Putamen (tissue), 1 donor: ENCODE measurements at regions not wholly inside any gene's neighbourhood (a gene's known extent, or its start where the extent isn't known, plus 50 kb on each side); places are given as distances from the start of the nearest gene placed in this dataset.
"Not testable (repeated sequence)": the region's sequence is repeated elsewhere in the genome, so short reads cannot be mapped to it uniquely, and the experiment has no call there.

Experiments
- DNase-seq: peaks from one replicate; pipeline ENCODE4 v3.0.0-alpha.2; 2016; ENCODE audit warnings: low spot score

DNA sequence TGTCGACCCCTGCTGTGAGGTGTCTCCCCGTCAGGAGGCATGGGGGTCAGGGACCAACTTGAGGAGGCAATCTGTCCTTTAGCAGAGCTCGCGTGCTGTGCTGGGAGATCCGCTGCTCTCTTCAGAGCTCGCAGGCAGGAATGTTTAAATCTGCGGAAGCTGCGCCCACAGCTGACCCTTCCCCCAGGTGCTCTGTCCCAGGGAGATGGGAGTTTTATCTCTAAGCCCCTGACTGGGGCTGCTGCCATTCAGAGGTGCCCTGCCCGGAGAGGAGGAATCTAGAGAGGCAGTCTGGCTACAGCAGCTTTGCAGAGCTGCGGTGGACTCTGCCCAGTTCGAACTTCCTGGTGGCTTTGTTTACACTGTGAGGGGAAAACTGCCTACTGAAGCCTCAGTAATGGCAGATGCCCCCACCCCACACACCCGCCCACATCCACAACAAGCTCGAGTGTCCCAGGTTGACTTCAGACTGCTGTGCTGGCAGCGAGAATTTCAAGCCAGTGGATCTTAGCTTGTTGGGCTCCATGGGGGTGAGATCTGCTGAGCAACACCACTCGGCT, 133.1 kb downstream of the CENPC start:
- not testable (repeated sequence) for DNase-seq

DNA sequence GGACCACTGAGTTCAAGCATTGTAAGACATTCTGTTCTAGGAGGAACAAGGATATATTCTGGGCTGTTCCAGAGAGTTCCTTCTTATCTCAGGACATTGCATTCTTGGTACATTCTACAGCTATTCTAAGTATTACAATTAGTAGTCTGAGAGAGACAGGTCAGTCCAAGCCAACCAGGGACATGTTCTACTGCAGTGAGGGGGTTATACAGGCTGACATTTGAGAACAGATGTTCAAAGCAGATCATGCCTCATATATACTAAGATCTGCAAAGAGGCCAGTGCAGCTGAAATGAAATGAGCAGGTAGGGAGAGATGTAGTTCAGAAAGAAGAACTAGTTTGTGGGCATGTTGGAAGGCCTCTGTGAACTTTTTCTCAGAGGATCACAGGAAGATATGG, 142.0 kb downstream of the CENPC start:
- DNase-seq: no peak

DNA sequence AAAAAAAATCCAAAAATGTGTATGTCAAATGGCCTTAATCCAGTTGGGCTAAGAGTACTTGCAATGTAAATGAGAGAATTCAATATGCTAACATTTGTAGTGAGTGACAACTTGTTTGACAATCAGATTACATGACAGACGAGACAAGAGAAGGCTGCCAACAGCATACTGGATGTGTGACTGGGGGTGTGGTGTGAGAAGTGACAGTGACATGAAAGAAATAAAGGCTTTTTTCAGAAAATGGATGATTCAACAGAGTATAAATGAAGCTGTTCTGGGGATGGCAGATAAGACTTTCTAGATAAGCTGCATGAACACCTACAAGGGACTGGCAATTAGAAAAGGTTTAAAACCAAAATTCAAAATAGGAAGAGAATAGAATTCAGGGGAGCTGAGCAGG, 143.4 kb downstream of the CENPC start:
- peak; percentile 53 for DNase-seq

DNA sequence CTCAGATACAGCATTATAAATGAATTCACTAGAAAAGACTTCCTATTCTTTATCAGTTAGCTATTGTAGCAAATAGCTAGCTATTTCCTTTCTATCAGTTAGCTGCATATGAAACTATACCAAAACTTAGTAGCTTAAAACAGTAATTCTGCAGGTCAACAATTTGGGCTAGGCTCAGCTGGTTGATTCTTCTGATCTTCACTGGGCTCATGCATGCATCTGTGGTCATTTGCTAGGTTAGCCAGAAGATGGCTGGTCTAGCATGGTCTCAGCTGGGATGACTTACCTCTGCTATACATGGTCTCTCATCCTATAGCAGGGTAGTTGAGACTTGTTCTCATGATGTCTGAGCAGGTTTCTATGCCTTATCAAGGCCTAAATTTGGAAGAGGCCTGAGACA, 147.4 kb downstream of the CENPC start:
- DNase-seq: no peak

DNA sequence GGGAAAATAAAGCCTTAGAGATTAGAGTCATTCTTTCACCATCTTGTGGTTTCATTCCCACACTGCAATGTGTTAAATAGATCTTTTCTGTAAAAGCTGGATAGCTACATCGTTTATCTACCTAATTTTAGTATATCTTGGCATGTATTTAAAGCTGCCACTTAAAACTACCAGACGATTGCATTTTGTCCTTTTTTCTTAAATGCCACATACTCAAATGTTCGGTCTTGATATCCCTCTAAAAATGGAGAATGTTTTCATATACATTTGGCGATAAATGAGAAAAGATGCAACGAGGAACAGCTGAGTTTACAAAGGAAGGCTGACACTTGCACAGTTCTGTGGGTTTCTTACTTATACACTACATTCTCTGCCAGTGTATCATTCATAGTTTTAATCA, 148.3 kb downstream of the CENPC start:
- no peak for DNase-seq

DNA sequence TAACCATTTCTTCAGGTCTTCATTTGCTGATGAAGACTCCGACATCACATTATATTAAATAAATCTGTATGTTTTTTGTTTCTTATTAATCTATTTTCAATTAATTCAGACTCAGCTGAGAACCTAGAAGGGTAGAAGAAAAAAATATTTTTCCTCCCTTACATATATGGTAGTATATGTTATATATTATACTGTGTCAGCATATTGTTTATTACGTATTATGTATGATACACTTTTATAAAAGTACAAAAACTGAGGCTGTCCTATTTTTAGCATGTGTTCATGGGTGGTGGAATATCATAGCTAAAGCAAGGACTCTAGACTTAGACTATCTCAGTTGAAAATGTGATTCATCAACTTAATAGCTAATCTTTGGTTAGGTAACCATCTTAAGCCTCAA, 149.3 kb downstream of the CENPC start:
- DNase-seq: no peak

DNA sequence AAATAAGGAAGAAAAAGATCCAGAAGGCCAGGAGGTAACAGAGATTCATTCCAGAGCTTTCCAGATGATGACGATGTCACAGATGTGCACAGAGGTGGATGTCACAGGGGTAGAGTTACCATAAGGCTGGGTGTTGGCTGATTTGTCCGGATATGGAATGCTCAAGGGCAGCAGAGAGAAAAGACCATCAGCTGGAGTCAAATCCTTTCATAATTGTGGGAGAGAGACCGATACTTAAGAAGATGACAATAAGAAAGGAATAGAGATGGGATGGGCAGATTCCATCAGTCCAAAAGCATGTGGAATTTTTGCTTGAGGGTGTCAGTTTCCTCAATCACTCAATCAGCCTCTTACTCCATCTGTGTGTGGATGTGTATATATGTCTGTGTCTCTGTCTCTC, 150.4 kb downstream of the CENPC start:
- no peak for DNase-seq

DNA sequence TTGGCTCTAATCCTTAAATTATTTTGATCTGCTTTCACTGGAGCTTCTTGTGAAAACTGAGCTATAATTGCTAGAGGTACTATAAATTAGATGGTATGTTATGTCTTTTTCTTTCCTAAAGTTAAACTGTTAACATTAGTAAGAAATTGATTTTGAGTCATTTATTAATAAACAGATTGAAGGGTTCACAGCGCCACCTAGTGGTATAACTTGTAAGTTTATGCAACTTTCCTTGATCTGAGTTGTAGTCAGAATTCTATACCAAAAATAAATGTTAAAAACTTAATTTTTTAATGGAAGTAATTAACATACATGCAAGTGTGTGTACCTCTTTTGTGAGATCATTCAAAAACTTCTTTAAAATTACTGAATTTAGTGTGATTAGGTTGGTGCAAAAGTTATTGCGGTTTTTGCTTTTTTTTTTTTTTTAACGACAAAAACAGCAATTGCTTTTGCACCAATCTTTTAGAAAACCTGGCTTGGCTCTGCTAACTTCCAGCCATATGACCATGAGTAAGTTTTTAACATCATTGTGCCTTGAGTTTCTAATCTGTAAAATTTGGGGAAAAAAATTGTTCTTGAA, 151.5 kb downstream of the CENPC start:
- peak; percentile 27 for DNase-seq

DNA sequence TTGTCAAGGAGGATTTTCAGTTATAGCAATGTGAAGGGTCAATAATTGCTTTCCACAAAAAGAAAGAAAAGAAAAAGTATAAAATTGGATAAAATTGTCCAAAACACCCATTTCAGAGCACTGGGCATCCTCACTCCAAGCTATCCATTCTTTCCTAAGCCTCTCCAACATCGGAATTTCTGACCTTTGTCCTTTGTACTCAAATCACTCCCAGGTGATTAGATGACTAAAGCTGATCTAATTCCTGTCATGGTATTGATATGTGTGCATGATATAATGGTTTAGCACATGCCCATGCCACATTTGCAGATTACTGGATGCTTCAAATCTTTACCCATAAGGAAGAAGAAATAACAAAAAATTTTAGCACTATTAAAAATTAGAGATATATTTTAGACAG, 152.3 kb downstream of the CENPC start:
- no peak for DNase-seq

DNA sequence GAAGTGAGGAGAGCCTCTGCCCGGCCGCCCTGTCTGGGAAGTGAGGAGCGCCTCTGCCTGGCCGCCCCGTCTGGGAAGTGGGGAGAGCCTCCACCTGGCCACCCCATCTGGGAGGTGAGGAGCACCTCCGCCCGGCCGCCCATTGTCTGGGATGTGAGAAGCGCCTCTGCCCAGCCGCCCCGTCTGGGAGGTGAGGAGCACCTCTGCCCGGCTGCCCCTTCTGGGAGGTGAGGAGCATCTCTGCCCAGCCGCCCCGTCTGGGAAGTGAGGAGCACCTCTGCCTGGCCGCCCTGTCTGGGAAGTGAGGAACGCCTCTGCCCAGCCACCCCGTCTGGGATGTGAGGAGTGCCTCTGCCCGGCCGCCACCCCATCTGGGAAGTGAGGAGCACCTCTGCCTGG, 163.9 kb downstream of the CENPC start:
- DNase-seq: not testable (repeated sequence)

DNA sequence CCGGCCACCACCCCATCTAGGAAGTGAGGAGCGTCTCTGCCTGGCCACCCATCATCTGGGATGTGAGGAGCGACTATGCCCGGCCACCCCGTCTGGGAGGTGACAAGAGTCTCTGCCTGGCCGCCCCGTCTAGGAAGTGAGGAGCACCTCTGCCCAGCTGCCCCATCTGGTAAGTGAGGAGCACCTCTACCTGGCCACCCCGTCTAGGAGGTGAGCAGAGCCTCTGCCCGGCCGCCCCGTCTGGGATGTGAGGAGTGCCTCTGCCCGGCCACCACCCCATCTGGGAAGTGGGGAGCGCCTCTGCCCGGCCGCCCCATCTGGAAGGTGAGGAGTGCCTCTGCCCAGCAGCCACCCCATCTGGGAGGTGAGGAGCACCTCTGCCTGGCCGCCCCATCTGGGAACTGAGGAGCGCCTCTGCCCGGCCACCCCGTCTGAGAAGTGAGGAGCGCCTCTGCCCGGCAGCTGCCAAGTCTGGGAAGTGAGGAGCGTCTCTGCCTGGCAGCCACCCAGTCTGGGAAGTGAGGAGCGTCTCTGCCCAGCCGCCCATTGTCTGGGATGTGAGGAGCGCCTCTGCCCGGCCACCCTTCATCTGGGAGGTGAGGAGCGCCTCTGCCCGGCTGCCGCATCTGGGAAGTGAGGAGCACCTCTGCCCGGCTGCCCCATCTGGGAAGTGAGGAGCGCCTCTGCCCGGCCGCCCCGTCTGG, 164.4 kb downstream of the CENPC start:
- DNase-seq: not testable (repeated sequence)

DNA sequence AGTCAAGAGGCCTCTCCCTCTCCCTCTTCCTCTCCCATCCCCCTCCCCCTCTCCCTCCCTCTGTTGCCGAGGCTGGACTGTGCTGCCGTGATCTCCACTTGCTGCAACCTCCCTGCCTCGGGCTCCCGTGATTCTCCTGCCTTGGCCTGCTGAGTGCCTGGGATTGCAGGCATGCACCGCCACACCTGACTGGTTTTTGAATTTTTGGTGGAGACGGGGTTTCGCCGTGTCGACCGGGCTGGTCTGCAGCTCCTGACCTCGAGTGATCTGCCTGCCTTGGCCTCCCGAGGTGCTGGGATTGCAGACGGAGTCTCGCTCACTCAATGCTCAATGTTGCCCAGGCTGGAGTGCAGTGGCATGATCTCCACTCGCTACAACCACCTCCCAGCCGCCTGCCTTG, 165.1 kb downstream of the CENPC start:
- no peak for DNase-seq

DNA sequence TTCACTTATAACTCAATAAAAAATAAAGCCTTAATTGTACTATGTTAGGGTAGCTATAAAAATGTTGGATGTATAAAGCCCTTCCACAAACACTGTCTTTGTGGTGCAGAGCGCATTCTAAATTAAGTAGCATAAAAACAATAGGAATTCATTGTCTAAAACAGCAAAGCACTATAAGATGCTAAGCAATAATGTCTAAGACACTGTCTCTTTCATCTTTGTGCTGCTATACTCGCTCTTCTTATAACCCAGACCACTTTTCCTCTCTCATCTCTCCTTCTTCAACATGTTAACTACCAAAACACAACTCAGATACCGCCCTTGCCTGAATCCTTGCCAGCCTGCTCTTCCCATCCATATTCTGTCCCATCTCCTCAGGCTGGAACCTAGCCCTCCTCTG, 170.0 kb downstream of the CENPC start:
- no peak for DNase-seq

DNA sequence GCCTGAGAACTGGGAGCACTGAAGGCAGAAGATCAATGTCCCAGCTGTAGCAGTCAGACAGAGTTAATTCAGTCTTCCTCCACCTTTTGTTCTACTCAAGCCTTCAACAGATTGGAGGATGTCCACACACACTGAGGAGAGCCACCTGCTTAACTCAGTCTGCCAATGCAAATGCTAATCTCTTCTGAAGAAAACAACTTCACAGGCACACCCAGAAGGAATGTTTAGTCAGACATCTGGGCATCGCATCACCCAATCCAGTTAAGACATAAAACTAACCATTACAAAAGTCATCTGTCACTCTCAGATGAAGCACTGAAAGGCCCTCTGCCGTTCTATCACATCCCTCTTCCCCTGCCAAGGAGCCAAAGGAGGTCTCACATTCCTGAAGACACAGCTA, 173.7 kb downstream of the CENPC start:
- no peak for DNase-seq

DNA sequence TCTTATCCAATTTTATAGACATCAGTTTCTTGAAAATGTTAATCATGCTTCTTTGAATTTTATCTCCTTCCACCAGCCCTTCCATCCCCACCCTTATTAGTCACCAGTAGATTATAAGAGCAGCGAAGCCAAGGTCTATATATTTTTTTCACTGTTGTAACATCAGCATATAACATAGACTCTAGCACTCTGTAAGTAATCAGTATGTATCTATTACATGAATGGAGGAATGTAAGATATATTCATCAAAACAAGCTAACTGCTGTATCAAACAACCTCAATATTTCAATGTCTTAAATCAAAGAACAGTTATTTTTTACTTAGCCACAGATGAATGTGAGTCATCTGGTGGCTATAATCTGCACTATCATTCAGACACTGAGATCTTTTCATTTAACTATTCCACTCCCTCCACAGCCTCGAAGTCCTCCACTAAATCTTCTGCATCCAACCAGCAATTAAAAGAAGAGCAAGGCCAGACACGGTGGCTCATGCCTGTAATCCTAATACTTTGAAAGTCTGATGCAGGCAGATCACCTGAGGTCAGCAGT, 178.9 kb downstream of the CENPC start:
- no peak for DNase-seq

DNA sequence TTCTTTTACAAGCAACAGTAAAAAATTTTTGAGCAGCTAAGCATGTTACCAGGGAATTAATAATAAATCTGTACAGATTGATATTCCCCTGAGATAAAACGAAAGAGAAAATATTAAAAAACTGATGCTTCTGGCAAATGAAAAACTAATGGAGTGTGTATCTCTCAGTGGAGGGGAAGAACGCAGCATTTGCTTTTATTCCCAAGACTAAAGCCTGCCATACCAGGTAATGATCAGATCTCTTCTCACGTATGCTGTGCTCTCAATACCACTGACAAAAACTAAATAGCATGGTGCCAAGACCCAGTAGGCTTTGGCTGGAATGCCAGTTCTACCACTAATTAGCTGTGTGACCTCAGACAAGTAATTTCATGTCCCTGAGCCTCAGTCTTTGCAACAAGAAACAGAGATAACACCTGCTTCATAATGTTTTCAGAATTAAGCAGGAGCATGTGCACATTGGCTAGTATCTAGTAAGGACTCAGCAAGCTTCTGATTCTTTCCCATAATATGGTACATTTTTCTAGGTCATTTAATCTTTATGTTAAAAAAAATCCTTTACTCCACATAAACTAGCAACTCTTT, 179.6 kb downstream of the CENPC start:
- no peak for DNase-seq

DNA sequence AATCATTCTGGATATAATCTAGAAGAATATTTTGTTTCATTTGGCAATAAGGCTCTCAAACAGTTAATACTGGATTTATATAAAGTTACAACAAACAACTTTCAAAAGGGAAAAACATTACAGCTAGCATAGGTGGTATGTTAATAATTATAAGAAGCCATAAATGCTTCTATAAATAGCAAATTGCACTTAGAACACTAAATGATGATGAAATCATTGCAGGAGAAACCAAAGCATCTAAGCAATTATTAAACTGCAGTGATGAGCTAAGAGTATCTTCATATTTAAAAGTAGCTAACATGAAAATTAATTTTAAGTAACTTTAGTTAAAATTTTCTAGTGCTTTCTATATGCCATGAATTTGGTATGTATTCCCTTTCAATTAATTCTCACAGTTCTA, 189.5 kb downstream of the CENPC start:
- DNase-seq: no peak

DNA sequence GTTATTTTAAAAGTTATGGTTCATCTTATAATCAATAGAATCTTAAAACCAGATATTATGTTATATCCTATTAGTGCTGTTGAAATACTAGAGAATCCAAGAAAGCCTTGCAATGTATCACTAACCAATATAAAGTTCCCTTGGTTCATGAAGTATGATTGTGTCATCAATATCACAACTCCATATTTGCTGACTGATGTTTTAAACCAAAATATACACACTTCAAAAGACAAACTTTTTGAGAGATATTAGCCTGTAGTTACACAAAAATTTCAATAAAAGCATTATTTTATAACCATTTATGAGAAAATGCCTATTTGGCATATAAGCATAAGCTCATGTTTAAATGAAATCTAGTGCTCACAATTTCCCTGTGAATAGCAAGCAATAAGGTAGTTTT, 198.6 kb downstream of the CENPC start:
- no peak for DNase-seq

DNA sequence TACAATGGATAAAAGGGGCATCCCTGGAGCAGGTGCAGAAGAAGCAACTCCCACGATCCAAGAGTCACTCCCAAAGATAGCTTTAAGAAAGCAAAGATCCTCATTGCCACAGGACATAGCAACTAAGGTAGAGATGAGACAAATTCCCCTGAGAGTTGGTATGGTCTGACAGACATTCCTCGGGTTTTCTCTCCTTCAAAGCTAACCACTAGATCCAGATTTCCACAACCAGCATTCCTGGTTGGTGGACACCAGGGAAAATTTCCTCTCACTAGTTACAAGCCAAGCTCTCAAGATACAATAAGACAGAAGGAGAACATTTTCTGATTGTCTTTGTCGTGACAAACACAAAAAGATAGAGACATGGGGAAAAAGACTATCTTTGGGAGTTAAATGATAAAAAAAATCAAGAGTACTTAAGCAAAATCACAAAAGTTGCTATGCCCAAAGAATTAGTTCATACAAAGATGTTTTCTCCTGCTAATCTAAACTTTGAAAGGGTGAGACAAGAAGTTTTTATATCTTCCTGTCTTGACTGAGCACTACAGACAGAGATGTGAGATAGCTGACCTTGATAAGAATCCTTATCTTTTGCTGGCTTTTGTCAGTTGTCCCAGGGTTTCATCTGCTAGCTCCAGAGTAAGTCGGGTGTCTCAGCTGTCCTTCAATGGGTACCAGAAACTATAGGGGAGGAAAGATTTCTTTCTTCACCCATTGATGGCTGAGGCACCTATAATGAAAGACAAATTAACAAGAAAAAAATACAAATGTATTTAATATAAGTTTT, 200.5 kb downstream of the CENPC start:
- no peak for DNase-seq

DNA sequence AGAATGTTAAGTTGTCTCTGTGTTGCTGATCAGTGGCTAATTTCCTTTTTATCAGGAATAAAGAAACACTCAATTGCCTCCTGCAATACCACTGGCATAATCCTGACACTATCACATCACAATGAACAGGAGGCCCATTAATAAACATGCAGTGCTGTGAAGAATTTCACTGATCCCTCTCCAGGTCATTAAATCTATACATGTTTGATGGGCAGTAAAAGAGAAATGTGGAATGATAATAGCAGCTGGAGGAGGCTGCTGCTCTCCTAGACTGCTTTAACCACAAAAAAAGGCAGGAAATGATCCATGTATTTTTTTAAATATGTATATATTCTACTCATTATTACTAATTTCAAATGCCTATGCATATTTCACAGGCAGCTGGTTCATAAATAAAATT, 202.1 kb downstream of the CENPC start:
- no peak for DNase-seq

DNA sequence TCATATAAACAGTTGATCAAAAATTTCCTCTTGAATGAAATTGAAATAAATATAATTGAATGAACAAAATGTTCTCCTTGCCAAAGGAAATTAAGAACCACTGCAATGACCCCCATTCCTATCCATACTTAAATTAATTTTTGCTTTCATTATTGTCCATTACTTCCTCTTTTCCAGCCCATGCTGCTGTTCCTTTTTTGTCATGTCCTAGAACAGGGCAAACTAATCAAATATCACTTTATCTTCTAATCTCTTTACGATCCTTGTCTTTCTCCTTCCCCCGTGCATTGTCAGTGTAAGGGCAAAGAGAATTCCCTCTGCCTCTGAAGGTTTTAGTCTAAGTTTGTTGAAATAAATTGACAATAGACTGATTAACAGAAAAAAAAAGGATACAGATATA, 203.0 kb downstream of the CENPC start:
- DNase-seq: no peak

DNA sequence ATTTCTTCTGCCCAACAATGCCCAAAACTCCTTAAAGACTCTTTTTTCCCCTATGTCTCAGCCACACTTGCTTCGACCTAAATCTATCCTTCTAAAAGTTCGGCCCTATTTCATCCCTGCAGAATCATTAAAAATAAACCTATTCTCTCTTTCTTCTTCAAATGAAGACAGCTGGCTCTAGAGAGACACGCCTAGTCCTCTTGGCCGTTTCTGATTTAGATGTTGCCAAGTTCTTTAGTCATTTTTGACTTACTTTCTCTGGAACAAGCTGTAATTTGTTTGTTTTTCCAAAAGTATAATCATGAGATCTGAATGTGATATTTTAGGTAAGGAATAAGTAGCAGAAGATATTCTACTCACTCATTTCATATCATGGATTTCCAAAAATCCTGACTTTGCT, 211.6 kb downstream of the CENPC start:
- DNase-seq: no peak
